WTC11 (cell line): ENCODE measurements at regions not wholly inside any gene's neighbourhood (a gene's known extent, or its start where the extent isn't known, plus 50 kb on each side); places are given as distances from the start of the nearest gene placed in this dataset.

Source experiments
- ATAC-seq: fragments of 200-7000 bp; cut with Tn5 transposase; 2 replicates; pipeline ENCODE4 v1.10.0; 2021; ENCODE audit warnings: mild to moderate bottlenecking, moderate library complexity
- CTCF ChIA-PET: fragments of 300-600 bp; sonication (Branson Sonifier 250); formaldehyde crosslinking; loops from one replicate; lab custom pipeline; 2021; ENCODE audit warnings: antibody characterized with exemption; lab: Charles Lee
- POLR2A ChIA-PET: fragments of 350-600 bp; sonication (Branson Sonifier 250); formaldehyde crosslinking; loops from one replicate; lab custom pipeline; 2021; ENCODE audit warnings: antibody characterized with exemption; lab: Charles Lee
- DNase-seq: peaks from one replicate; pipeline ENCODE4 v3.0.0; 2021; ENCODE audit warnings: low spot score
- H3K27ac Mint-ChIP-seq: 2 replicates; pipeline ENCODE4 v1.8.0; 2021; ENCODE audit warnings: mixed read lengths
- H3K27me3 Mint-ChIP-seq: 2 replicates; pipeline ENCODE4 v1.8.0; 2021; ENCODE audit warnings: low read depth, mild to moderate bottlenecking, moderate library complexity, mixed read lengths
- H3K36me3 Mint-ChIP-seq: 2 replicates; pipeline ENCODE4 v1.8.0; 2021; ENCODE audit warnings: mixed read lengths
- H3K4me1 Mint-ChIP-seq: 2 replicates; pipeline ENCODE4 v1.8.0; 2022; ENCODE audit warnings: mixed read lengths
- H3K4me3 Mint-ChIP-seq: 2 replicates; pipeline ENCODE4 v1.8.0; 2021; ENCODE audit warnings: mild to moderate bottlenecking, moderate library complexity, mixed read lengths
- H3K9me3 Mint-ChIP-seq: 2 replicates; pipeline ENCODE4 v1.8.0; 2021; ENCODE audit warnings: mixed read lengths
- AFF4 ChIP-seq: sonication (generic); formaldehyde crosslinking; IDR thresholded peaks from 2 replicates; pipeline ENCODE4 v1.8.1; 2023; ENCODE audit warnings: mild to moderate bottlenecking, missing genetic modification reagents, borderline replicate concordance
- CBFB ChIP-seq: sonication (generic); formaldehyde crosslinking; IDR thresholded peaks from 2 replicates; pipeline ENCODE4 v1.8.1; 2022; ENCODE audit warnings: mild to moderate bottlenecking, low read depth, missing genetic modification reagents
- CDX4 ChIP-seq: fragments of 250-450 bp; sonication (Bioruptor Pico); IDR thresholded peaks from 2 replicates; pipeline ENCODE4 v1.9.0; 2021; ENCODE audit warnings: moderate library complexity, mild to moderate bottlenecking, inconsistent platforms, borderline replicate concordance
- ELF4 ChIP-seq: sonication (generic); formaldehyde crosslinking; IDR thresholded peaks from 2 replicates; pipeline ENCODE4 v1.8.1; 2022; ENCODE audit warnings: low read depth, mild to moderate bottlenecking, moderate library complexity, missing genetic modification reagents
- ESRRA ChIP-seq: sonication (generic); formaldehyde crosslinking; IDR thresholded peaks from 2 replicates; pipeline ENCODE4 v1.8.1; 2022; ENCODE audit warnings: mild to moderate bottlenecking, missing genetic modification reagents, borderline replicate concordance
- FOXJ3 ChIP-seq: sonication (generic); formaldehyde crosslinking; IDR thresholded peaks from 2 replicates; pipeline ENCODE4 v1.9.0; 2021; ENCODE audit warnings: missing genetic modification reagents, mild to moderate bottlenecking, borderline replicate concordance
- FOXK1 ChIP-seq: sonication (generic); formaldehyde crosslinking; IDR thresholded peaks from 2 replicates; pipeline ENCODE4 v1.8.0; 2022; ENCODE audit warnings: mild to moderate bottlenecking, moderate library complexity, missing genetic modification reagents
- GABPB1 ChIP-seq: sonication (generic); formaldehyde crosslinking; IDR thresholded peaks from 2 replicates; pipeline ENCODE4 v1.8.1; 2023; ENCODE audit warnings: mild to moderate bottlenecking, missing genetic modification reagents
- GTF2I ChIP-seq: fragments of 250-450 bp; sonication (Bioruptor Pico); conservative IDR thresholded peaks from 2 replicates; pipeline ENCODE4 v1.4.0; 2021; ENCODE audit warnings: mild to moderate bottlenecking
- HMGXB4 ChIP-seq: sonication (generic); formaldehyde crosslinking; IDR thresholded peaks from 2 replicates; pipeline ENCODE4 v1.8.1; 2023; ENCODE audit warnings: mild to moderate bottlenecking, moderate library complexity, missing genetic modification reagents
- IRF2 ChIP-seq: sonication (generic); formaldehyde crosslinking; IDR thresholded peaks from 2 replicates; pipeline ENCODE4 v1.8.0; 2022; ENCODE audit warnings: low read depth, missing genetic modification reagents, borderline replicate concordance
- JUN ChIP-seq: sonication (generic); formaldehyde crosslinking; IDR thresholded peaks from 2 replicates; pipeline ENCODE4 v1.8.0; 2023; ENCODE audit warnings: mild to moderate bottlenecking, missing genetic modification reagents
- KAT7 ChIP-seq: sonication (generic); formaldehyde crosslinking; IDR thresholded peaks from 2 replicates; pipeline ENCODE4 v1.8.1; 2023; ENCODE audit warnings: missing genetic modification reagents, mild to moderate bottlenecking, borderline replicate concordance
- MYBL2 ChIP-seq: sonication (generic); formaldehyde crosslinking; IDR thresholded peaks from 2 replicates; pipeline ENCODE4 v1.8.1; 2023; ENCODE audit warnings: mild to moderate bottlenecking, moderate library complexity, missing genetic modification reagents
- PRRX2 ChIP-seq: fragments of 250-450 bp; sonication (Bioruptor Pico); IDR thresholded peaks from 2 replicates; pipeline ENCODE4 v1.8.0; 2021; ENCODE audit warnings: mild to moderate bottlenecking
- USF2 ChIP-seq: sonication (generic); formaldehyde crosslinking; IDR thresholded peaks from 2 replicates; pipeline ENCODE4 v1.8.1; 2023; ENCODE audit warnings: mild to moderate bottlenecking, missing genetic modification reagents, moderate library complexity
- ZNF121 ChIP-seq: sonication (generic); formaldehyde crosslinking; IDR thresholded peaks from 2 replicates; pipeline ENCODE4 v1.8.0; 2023; ENCODE audit warnings: missing genetic modification reagents
- ZNF232 ChIP-seq: sonication (generic); formaldehyde crosslinking; IDR thresholded peaks from 2 replicates; pipeline ENCODE4 v1.8.0; 2022; ENCODE audit warnings: mild to moderate bottlenecking, missing genetic modification reagents
- ZNF396 ChIP-seq: fragments of 250-450 bp; sonication (Bioruptor Pico); IDR thresholded peaks from 2 replicates; pipeline ENCODE4 v1.8.0; 2021; ENCODE audit warnings: mild to moderate bottlenecking, moderate library complexity, borderline replicate concordance
- ZNF671 ChIP-seq: fragments of 250-450 bp; sonication (Bioruptor Pico); IDR thresholded peaks from 2 replicates; pipeline ENCODE4 v1.8.0; 2021; ENCODE audit warnings: mild to moderate bottlenecking
- ZSCAN18 ChIP-seq: fragments of 250-450 bp; sonication (Bioruptor Pico); IDR thresholded peaks from 2 replicates; pipeline ENCODE4 v2.1.2; 2022; ENCODE audit warnings: mild to moderate bottlenecking, moderate library complexity
- TF ChIP-seq, protein P1 (sequence below): sonication (generic); formaldehyde crosslinking; IDR thresholded peaks from 2 replicates; pipeline ENCODE4 v1.8.1; 2022; ENCODE audit warnings: missing genetic modification reagents, borderline replicate concordance
- TF ChIP-seq, protein P2 (sequence below): sonication (generic); formaldehyde crosslinking; conservative IDR thresholded peaks from 2 replicates; pipeline ENCODE4 v1.8.1; 2022; ENCODE audit warnings: mild to moderate bottlenecking, missing genetic modification reagents

- TF ChIP-seq, protein P1, sequence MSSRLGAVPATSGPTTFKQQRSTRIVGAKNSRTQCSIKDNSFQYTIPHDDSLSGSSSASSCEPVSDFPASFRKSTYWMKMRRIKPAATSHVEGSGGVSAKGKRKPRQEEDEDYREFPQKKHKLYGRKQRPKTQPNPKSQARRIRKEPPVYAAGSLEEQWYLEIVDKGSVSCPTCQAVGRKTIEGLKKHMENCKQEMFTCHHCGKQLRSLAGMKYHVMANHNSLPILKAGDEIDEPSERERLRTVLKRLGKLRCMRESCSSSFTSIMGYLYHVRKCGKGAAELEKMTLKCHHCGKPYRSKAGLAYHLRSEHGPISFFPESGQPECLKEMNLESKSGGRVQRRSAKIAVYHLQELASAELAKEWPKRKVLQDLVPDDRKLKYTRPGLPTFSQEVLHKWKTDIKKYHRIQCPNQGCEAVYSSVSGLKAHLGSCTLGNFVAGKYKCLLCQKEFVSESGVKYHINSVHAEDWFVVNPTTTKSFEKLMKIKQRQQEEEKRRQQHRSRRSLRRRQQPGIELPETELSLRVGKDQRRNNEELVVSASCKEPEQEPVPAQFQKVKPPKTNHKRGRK (CRISPR knock-in tag) = no peak
- TF ChIP-seq GABPB1 (CRISPR knock-in tag) = no peak
- TF ChIP-seq ZNF121 (CRISPR knock-in tag) = no peak
- TF ChIP-seq ZNF232 (CRISPR knock-in tag) = no peak
- no peak for TF ChIP-seq GTF2I (CRISPR knock-in tag)
- TF ChIP-seq IRF2 (CRISPR knock-in tag) = no peak
- no peak for TF ChIP-seq JUN (CRISPR knock-in tag)
These were observed 550.0 kb downstream of the MDFIC start (continued) for GRCh38 chr7:115471891-115472290.

DNA sequence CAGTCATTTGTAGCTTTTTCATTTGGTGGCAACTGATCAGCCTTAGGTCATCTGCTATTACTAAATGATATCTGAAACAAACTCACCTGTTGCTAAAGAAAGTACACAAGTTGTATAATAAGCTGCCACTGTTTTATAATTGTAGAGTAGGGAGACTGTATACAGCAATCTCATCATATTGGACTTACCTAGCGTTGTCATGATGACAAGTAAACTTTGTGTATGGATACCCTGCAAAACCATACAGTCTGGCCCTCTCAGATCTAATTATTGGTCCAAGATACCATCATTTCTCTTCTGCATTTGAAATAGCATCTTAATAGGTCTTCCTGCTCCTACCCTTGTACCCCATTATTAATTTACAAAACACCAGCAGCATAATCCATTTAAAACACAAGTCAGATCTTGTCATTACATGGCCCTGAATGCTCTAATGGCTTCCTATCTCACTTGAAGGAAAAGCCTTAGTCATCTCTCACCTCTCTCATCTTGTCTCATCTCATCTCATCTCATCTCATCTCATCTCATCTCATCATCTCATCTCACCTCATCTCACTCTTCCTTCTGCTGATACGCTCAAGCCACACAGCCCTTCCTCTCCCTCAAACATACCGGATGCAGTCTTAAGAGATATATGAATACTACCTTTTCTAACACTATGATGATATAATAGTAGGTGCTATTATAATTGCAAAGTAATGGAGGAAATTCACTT, 540.6 kb downstream of the MDFIC start:
- CTCF ChIA-PET = no interaction called here
- H3K4me3 Mint-ChIP-seq = no peak overlapping the region
- no peak for TF ChIP-seq ESRRA (CRISPR knock-in tag)
- TF ChIP-seq, protein P2, sequence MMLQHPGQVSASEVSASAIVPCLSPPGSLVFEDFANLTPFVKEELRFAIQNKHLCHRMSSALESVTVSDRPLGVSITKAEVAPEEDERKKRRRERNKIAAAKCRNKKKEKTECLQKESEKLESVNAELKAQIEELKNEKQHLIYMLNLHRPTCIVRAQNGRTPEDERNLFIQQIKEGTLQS (CRISPR knock-in tag) = no peak
- TF ChIP-seq, all 79 proteins: peak for 0
- no peaks in the 10 kb centered on the region for H3K36me3 Mint-ChIP-seq
- ATAC-seq (no peak), DNase-seq (no peak)
- no peaks in the 10 kb centered on the region for H3K27me3 Mint-ChIP-seq
- POLR2A ChIA-PET = no interaction called here
- H3K9me3 Mint-ChIP-seq = no peaks in the 10 kb centered on the region
- no peaks in the 10 kb centered on the region for H3K4me1 Mint-ChIP-seq
- no peak overlapping the region for H3K27ac Mint-ChIP-seq

DNA sequence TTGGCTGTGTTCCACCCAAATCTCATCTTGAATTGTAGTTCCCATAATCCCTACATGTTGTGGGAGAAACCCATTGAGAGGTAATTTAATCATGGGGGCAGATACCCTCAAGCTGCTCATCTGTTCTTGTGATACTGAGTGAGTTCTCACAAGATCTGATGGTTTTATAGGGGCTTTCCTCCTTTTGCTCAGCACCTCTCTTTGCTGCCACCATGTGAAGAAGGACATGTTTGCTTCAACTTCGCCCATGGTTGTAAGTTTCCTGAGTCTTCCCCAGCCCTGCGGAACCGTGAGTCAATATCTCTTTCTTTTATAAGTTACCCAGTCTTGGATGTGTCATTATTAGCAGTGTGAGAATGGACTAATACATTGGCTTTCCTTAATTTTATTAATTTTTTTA, 527.8 kb downstream of the MDFIC start:
- Mint-ChIP-seq H3K36me3 (no peaks in the 10 kb centered on the region), H3K9me3 (0 out of 2 replicates have a peak, but pooled peaks cover 3% of the 10 kb centered on the region), H3K4me1 (no peaks in the 10 kb centered on the region; the same call in 1 of the 2 replicates), H3K4me3 (no peak overlapping the region), H3K27me3 (no peaks in the 10 kb centered on the region), H3K27ac (no peak overlapping the region)
- ChIA-PET POLR2A (no interaction called here), CTCF (interaction anchor here (0.6 kb wide), 1 partner anchor 392 kb away, joined by 3 read pairs; no protein-coding TSS in a partner anchor)
- no peak for ATAC-seq
- no peak for DNase-seq
- TF ChIP-seq ZNF671 (CRISPR knock-in tag) = no peak
- no peak for TF ChIP-seq KAT7 (CRISPR knock-in tag)
- no peak for TF ChIP-seq PRRX2
- TF ChIP-seq ZNF396 (CRISPR knock-in tag) = no peak
- no peak for TF ChIP-seq HMGXB4 (CRISPR knock-in tag)
- TF ChIP-seq ELF4 = no peak
- TF ChIP-seq ESRRA (CRISPR knock-in tag) = no peak
- no peak for TF ChIP-seq AFF4 (CRISPR knock-in tag)
- TF ChIP-seq IRF2 (CRISPR knock-in tag) = no peak
- no peak for TF ChIP-seq CDX4 (CRISPR knock-in tag)
- no peak for TF ChIP-seq USF2
- TF ChIP-seq ZSCAN18 (CRISPR knock-in tag) = no peak
- TF ChIP-seq MYBL2 = no peak
- no peak for TF ChIP-seq FOXJ3
- TF ChIP-seq CBFB (CRISPR knock-in tag) = no peak
- no peak for TF ChIP-seq FOXK1 (CRISPR knock-in tag)
